NCI-H774 (cell line): ENCODE measurements at regions not wholly inside any gene's neighbourhood (a gene's known extent, or its start where the extent isn't known, plus 50 kb on each side); places are given as distances from the start of the nearest gene placed in this dataset.

Experiments
- DNase-seq: peaks from one replicate; lab custom pipeline; 2025; lab: John Stamatoyannopoulos, UW

DNA sequence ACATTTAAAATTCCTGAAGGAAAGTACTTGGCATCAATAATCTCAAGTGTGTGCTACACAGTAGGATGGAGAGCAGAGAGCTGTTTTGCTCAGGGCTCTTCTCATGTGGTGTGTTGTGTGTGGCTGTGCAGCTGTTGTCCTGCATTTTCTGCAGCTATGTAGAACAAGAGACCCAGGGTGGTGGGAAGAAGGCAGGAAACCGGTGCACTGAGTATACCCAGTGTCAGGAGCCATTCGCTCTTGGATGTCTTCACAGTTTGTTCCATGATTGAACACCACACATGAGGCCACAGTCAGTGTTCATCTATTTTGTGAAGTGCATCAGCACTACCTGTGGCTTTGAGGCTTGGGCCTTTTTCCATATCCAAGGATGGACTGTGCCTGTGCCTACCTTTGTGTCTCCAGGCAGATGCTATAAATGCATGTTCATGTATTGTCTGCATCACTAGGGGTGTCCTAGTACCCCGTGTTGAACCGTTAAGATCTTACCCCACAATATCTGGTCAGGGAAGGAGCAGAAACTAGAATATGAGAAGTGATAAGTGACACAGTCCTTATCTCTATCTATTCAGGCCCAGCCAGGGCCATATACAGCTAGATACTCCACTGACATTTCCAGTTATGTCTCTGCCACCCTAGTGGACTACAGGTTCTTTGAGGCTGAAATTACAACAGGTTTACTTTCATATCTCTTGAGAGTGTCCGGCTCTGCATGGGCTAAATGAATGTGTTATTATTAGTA lies 194.3 kb downstream of the NR2F2 start:
- DNase-seq = no peak

GRCh38 chr15:96535148-96535547 lies 204.6 kb downstream of the NR2F2 start:
- DNase-seq = no peak

- DNase-seq = no peak
Measured at GRCh38 chr15:96538491-96538890, 208.0 kb downstream of the NR2F2 start.

DNA sequence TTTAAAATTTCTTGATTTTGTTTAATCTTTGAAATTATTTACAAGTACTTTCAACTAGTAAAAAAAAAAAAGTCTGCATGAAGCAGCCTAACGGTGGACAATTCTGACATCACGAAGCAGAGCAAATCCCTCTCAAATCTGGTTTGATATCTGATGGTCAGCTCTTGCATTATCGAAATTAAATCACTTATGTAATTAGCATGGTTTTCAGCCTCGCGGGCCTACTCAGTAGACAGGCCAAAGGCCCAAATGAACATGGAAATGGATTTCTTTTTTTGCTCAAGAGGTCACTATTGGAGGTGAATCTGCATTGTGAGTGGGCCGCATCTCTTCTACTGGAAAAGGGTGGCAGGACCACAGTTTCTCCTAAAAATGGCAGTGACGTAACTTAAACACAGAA lies 209.8 kb downstream of the NR2F2 start:
- DNase-seq = no peak

- no peak for DNase-seq
Measured at GRCh38 chr15:96542130-96542770, 211.8 kb downstream of the NR2F2 start.

GRCh38 chr15:96544162-96544756 lies 213.8 kb downstream of the NR2F2 start:
- no peak for DNase-seq

DNA sequence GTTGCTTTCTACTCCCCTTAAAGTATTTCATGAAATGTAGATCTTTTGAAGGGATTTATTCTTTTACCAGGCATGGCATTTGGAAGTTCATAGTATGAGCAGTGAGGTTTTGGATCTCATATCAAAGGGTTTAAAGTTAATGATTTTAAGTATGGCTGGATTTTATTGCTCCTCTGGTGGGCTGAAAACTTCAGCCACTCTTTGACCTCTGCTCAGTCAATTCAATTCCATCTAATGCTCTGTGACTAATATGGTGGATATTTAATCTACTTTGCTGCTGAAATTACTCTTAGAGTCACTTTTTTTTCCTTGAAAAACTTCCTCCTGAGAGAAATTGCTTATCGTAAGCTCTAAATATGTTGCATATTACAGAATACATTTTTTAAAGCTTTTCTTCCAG lies 218.6 kb downstream of the NR2F2 start:
- DNase-seq = no peak

- DNase-seq = no peak
Measured at GRCh38 chr15:96551196-96551595, 220.7 kb downstream of the NR2F2 start.

DNA sequence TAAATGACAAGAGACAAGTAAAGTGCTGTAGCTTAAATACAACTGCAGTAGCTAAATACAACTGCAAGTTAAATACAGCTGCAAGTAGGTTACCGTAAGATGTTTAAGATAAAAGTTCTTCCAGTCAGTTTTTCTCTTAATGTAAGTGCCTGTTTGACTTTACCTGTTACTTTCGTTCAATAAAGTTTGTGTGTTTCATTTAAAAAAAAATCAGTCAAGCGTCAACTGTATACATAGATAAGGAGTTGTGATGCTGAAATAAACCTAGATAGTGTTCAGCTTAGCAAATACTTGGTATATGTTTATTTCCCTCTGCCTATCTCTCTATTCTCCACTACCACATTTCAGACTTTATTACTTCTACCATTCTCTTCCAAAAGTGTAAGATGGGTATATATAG lies 221.2 kb downstream of the NR2F2 start:
- no peak for DNase-seq

GRCh38 chr15:96553006-96553405 lies 222.5 kb downstream of the NR2F2 start:
- no peak for DNase-seq

DNA sequence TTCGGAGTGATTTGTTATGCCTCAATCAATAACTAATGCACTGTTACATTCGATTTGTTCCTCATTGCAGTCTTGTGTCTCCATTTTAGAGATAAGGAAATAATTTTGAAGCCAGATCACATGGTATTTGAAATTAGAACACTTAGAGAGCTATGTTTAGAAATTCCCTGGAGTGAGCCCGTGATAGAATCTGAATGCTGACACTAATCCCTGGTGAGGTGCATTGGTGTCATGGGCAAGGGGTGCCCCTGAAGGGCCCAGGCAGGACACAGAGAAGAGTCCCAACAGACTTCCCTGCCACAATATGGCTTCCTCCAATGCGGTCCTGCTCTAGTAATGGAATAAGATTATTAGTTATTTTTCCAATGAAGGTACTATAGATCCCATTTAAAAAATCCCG lies 223.0 kb downstream of the NR2F2 start:
- DNase-seq = no peak

GRCh38 chr15:96553931-96554330 lies 223.4 kb downstream of the NR2F2 start:
- DNase-seq = no peak

GRCh38 chr15:96554541-96554940 lies 224.0 kb downstream of the NR2F2 start:
- DNase-seq = no peak

- DNase-seq = no peak
Measured at GRCh38 chr15:96559087-96559486, 228.6 kb downstream of the NR2F2 start.

DNA sequence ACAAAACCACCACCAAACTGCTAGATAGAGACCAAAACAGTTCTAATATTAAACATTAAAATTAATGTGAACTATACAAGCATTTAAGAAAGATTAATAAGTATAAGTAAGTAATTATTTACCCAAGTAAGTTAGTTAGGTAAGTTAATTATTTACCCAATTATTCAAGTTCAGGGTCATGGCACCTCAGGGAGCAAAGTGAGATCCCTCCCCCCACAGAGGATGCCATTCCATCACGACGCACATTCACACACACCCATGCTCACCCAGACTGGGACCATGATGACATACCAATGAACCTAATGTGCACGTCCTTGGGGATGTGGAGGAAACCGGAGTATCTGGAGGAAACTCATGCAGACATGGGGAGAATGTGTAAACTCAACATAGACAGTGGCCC lies 229.1 kb downstream of the NR2F2 start:
- no peak for DNase-seq

- no peak for DNase-seq
Measured at GRCh38 chr15:96560246-96560895, 229.9 kb downstream of the NR2F2 start.

DNA sequence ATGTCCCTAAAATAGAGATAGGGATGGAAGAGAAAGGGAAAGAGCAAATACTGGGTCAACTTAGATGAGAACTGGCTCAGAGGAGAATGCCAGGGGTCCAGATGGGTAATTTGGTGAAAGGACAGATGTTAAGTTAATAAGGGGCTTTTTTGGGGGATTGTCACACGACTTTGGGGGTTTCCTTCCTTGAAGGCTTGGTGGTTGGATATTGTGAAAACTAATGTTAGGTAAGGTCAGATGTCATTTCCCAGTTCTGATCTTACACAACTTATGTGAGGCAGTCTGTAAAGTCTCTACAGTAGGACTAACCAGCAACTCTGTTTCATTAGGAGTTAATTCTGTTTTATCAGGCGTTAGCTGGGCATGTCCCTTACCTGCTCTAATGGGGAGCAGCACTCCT lies 231.1 kb downstream of the NR2F2 start:
- DNase-seq = no peak

DNA sequence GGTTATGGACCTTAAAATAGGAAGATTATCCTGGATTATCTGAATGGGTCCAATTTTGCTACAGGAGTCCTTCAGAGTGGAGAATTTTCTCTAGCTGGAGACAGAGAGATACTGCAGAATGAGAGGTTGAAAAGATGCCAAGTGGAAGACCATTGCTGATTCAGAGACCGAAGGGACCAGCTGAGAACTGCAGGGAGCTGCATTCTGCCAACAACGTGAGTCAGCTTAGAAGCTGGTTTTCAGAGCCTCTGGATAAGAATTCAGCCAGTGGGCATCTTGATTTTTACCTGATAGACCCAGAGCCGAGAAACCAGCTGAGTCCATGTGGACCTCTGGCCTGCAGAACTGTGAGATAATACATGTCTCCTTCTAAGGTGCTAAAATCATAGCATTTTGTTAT lies 234.0 kb downstream of the NR2F2 start:
- DNase-seq = no peak

DNA sequence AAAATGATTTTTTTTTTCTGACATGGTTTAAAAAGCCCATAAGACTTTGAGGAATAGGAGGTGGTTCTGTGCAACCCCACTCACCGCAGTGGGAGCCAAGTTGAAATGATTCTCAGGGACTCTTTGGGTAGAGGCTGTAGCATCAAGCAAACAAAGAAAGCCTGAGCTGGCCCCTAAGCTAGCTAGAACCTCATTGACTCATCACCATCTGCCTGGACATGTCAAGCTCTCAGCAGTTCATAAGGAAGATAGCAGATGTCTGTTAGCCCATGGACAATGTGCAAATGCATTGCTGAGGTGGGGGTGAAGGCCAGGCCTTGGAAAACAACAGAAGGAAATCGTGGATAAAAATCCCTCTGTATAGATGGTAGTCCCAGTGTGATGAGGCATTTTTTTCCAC lies 234.8 kb downstream of the NR2F2 start:
- no peak for DNase-seq

DNA sequence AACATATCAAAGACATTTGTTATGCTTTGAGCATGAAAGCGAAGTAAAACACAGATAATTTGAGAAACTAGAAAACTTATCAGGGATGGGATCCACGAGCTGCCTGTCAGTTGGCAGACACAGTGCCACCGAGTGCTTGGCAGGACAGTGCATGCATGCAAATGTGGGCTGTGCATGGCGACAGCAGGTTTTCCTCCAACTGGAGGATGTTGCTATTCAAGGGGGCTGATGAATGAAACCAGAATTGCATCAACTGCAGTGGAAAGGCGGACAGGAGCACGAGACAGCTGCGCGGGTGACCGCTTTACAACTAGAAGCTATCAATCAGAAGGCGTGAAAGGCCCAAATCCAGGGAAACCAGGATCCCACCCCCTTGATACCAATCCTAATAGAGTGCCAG lies 244.3 kb downstream of the NR2F2 start:
- no peak for DNase-seq

DNA sequence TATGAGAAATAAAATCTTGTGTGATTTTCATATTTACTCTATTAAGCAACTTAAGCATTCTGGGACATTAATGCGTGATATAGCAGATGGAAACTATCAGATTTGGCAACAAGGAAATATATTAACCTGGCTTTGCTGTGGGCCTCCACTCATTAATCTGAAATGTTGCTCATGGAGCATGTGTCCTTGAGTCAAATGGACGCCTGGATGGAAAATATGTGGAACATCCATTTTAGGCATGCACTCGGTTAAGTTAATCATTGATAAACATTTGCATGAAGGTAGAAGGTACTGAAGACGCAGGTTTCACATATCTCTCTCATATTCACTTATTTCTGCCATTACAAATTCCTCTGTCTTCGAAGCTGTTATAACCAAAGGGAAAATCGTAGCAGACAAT lies 246.1 kb downstream of the NR2F2 start:
- no peak for DNase-seq

GRCh38 chr15:96578393-96578792 lies 247.9 kb downstream of the NR2F2 start:
- no peak for DNase-seq

DNA sequence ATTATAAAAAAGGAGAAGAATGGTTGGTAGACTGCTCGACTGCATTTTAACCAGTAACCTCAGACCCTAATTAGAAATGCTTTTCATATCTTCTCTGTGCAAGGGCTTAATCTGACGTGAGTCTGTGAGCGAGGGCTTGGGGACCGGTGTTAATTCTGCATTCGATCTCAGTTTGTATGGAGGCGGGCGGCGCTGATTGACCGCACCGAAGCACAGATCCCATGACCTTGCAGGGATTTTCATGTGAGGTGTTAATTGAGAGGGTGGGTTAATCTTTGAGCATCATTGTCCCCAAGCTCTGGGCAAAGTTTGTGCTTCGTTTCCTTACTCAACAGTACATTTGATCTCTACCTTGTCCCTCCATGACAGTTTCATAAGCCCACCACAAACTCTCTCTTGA lies 250.9 kb downstream of the NR2F2 start:
- DNase-seq = no peak
